ENCODE measurements at regions not wholly inside any gene's neighbourhood (a gene's known extent, or its start where the extent isn't known, plus 50 kb on each side); places are given as distances from the start of the nearest gene placed in this dataset.

- intact Hi-C loops (cut with DNase I) = no loop called here
- no peak for DNase-seq
Observed at GRCh38 chr16:66211651-66212050, 154.8 kb upstream of the CDH5 start.

GRCh38 chr16:66207883-66208265 is 158.6 kb upstream of the CDH5 start:
- Histone ChIP-seq H3K4me3 (no peak overlapping the region), H3K4me1 (no peaks in the 10 kb centered on the region), H3K9me3 (no peaks in the 10 kb centered on the region), H3K36me3 (no peaks in the 10 kb centered on the region), H3K27me3 (no peaks in the 10 kb centered on the region), H3K27ac (peak overlapping the region in 1 of 4 donors; percentile 19)
- intact Hi-C loops (cut with DNase I) = no loop called here
- WGBS, 2 donors = 85 to 86% methylated on average over 5 of the region's 5 CpGs
- DNase-seq = no peak
- no peak for TF ChIP-seq POLR2AphosphoS5 (IDR thresholded peaks at IDR 0.05)

More at GRCh38 chr16:66211651-66212050, 154.8 kb upstream of the CDH5 start:
- no peaks in the 10 kb centered on the region for H3K9me3 ChIP-seq
- no peaks in the 10 kb centered on the region for H3K27me3 ChIP-seq
- TF ChIP-seq EP300 (IDR thresholded peaks at IDR 0.05) = no peak
- no peak for TF ChIP-seq POLR2AphosphoS5 (IDR thresholded peaks at IDR 0.05)
- H3K4me1 ChIP-seq = no peaks in the 10 kb centered on the region
- H3K4me3 ChIP-seq = no peak overlapping the region
- no peaks in the 10 kb centered on the region for H3K36me3 ChIP-seq
- H3K27ac ChIP-seq = no peak overlapping the region
- WGBS, 2 donors = 87 to 92% methylated on average over 10 of the region's 10 CpGs

GRCh38 chr16:66207139-66207882 is 159.2 kb upstream of the CDH5 start:
- no peak for DNase-seq

DNA sequence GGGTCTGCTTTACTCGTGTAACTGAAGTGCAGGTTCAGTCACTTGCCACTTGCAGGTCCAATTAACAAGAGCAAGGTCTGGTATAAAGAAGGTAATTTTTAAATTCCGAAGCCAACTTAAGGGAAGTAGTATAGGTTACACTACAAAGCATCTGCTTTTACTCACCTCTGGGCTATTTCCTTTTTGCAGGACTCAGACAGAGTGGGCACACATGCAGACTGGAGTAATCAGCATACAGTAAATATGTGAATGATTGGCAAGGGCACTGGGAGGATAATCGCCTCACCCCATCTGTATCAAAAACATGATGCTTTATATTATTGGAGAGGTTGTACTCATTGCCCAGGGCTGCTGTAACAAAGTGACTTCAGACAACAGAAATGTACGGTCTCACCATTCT is 160.1 kb upstream of the CDH5 start:
- Histone ChIP-seq H3K9me3 (no peaks in the 10 kb centered on the region), H3K4me3 (no peak overlapping the region), H3K4me1 (no peaks in the 10 kb centered on the region), H3K27ac (peak overlapping the region in 1 of 4 donors; percentile 23), H3K36me3 (no peaks in the 10 kb centered on the region), H3K27me3 (no peaks in the 10 kb centered on the region)
- no peak for DNase-seq
- intact Hi-C loops (cut with DNase I) = no loop called here
- 76 to 87% methylated on average over 4 of the region's 4 CpGs for WGBS, 2 donors
- no peak for TF ChIP-seq EP300 (IDR thresholded peaks at IDR 0.05)
- no peak for TF ChIP-seq POLR2A (IDR thresholded peaks at IDR 0.05)
- TF ChIP-seq POLR2AphosphoS5 (IDR thresholded peaks at IDR 0.05) = no peak
- TF ChIP-seq, protein P1, sequence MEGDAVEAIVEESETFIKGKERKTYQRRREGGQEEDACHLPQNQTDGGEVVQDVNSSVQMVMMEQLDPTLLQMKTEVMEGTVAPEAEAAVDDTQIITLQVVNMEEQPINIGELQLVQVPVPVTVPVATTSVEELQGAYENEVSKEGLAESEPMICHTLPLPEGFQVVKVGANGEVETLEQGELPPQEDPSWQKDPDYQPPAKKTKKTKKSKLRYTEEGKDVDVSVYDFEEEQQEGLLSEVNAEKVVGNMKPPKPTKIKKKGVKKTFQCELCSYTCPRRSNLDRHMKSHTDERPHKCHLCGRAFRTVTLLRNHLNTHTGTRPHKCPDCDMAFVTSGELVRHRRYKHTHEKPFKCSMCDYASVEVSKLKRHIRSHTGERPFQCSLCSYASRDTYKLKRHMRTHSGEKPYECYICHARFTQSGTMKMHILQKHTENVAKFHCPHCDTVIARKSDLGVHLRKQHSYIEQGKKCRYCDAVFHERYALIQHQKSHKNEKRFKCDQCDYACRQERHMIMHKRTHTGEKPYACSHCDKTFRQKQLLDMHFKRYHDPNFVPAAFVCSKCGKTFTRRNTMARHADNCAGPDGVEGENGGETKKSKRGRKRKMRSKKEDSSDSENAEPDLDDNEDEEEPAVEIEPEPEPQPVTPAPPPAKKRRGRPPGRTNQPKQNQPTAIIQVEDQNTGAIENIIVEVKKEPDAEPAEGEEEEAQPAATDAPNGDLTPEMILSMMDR (IDR thresholded peaks at IDR 0.05) = no peak

More at GRCh38 chr16:66207139-66207882, 159.2 kb upstream of the CDH5 start:
- TF ChIP-seq EP300 (IDR thresholded peaks at IDR 0.05) = no peak
- peak in 2 of 4 donors; percentile 22 to 34 for TF ChIP-seq POLR2AphosphoS5 (IDR thresholded peaks at IDR 0.05)
- TF ChIP-seq, protein P1 (IDR thresholded peaks at IDR 0.05) = no peak
- intact Hi-C loops (cut with DNase I) = no loop called here
- H3K27ac ChIP-seq = peak overlapping the region in 2 of 4 donors; percentile 19 to 23
- no peaks in the 10 kb centered on the region for H3K36me3 ChIP-seq
- no peaks in the 10 kb centered on the region for H3K9me3 ChIP-seq
- no peak overlapping the region for H3K4me3 ChIP-seq
- no peaks in the 10 kb centered on the region for H3K4me1 ChIP-seq
- H3K27me3 ChIP-seq = no peaks in the 10 kb centered on the region
- 78 to 85% methylated on average over 11 of the region's 11 CpGs for WGBS, 2 donors

- Histone ChIP-seq H3K36me3 (no peaks in the 10 kb centered on the region), H3K27me3 (no peaks in the 10 kb centered on the region), H3K4me3 (no peak overlapping the region), H3K9me3 (no peaks in the 10 kb centered on the region), H3K4me1 (no peaks in the 10 kb centered on the region), H3K27ac (peak overlapping the region in 1 of 4 donors; percentile 16)
- no peak for DNase-seq
- TF ChIP-seq POLR2A (IDR thresholded peaks at IDR 0.05) = no peak
- TF ChIP-seq EP300 (IDR thresholded peaks at IDR 0.05) = no peak
- TF ChIP-seq, protein P1 (IDR thresholded peaks at IDR 0.05) = no peak
- no peak for TF ChIP-seq POLR2AphosphoS5 (IDR thresholded peaks at IDR 0.05)
- intact Hi-C loops (cut with DNase I) = no loop called here
- 19 to 54% methylated on average over 8 of the region's 8 CpGs for WGBS, 2 donors
Observed at GRCh38 chr16:66205287-66206231, 160.9 kb upstream of the CDH5 start.
